CD14-positive monocyte (primary cell): ENCODE measurements at regions not wholly inside any gene's neighbourhood (a gene's known extent, or its start where the extent isn't known, plus 50 kb on each side); places are given as distances from the start of the nearest gene placed in this dataset.

Source experiments
- DNase-seq, 3 donors: peaks; one replicate each; pipeline ENCODE4 v3.0.0-alpha.2; 2011 to 2022
- H2AFZ ChIP-seq: 2 replicates; pipeline ENCODE4 v1.6.0; 2012; ENCODE audit warnings: mild to moderate bottlenecking, low read depth, low read length, inconsistent platforms; ENCODE audit not compliant: insufficient read depth, poor library complexity, severe bottlenecking
- H3K27ac ChIP-seq, 2 donors: 1 replicate in 1 of 2; 2 replicates in 1 of 2; pipeline ENCODE4 v1.5.1; 2012 to 2013; ENCODE audit warnings: low read length in 2 of 2, control low read depth in 1 of 2, inconsistent platforms in 1 of 2, low read depth in 1 of 2, mild to moderate bottlenecking in 1 of 2
- H3K27me3 ChIP-seq, 2 donors: one replicate each; pipeline versions ENCODE4 v1.6.0 to v1.6.1; 2011 to 2013; ENCODE audit warnings: low read length in 2 of 2; ENCODE audit not compliant: control insufficient read depth in 2 of 2, insufficient read depth in 2 of 2
- H3K36me3 ChIP-seq, 2 donors: replicated peaks in 1 of 2; 1 replicate in 1 of 2; 2 replicates in 1 of 2; pipeline versions ENCODE4 v1.5.1 to v1.6.1; 2012 to 2013; ENCODE audit warnings: low read length in 2 of 2, control low read depth in 1 of 2, inconsistent platforms in 1 of 2, mild to moderate bottlenecking in 1 of 2; ENCODE audit not compliant: insufficient read depth in 2 of 2, control insufficient read depth in 1 of 2
- H3K4me1 ChIP-seq, 2 donors: 1 replicate in 1 of 2; 2 replicates in 1 of 2; pipeline versions ENCODE4 v1.5.1 to v1.6.1; 2012 to 2013; ENCODE audit warnings: low read length in 2 of 2, control low read depth in 1 of 2, inconsistent platforms in 1 of 2, mild to moderate bottlenecking in 1 of 2, moderate library complexity in 1 of 2; ENCODE audit not compliant: insufficient read depth in 2 of 2, control insufficient read depth in 1 of 2
- H3K4me2 ChIP-seq: replicated peaks from 2 replicates; pipeline ENCODE3; 2012; ENCODE audit warnings: low read length, moderate library complexity, mild to moderate bottlenecking; ENCODE audit not compliant: poor library complexity, severe bottlenecking; ENCODE audit errors: extremely low read depth
- H3K4me3 ChIP-seq, 3 experiments: fragments of 200-600 bp in 1 of 3; sonication (generic) in 1 of 3; replicated peaks in 1 of 3; 1 replicate in 2 of 3; 2 replicates in 1 of 3; pipeline ENCODE4 v1.5.1; 2011 to 2013; ENCODE audit warnings: low read length in 3 of 3, mild to moderate bottlenecking in 3 of 3, control low read depth in 2 of 3, low read depth in 2 of 3, inconsistent platforms in 1 of 3, moderate library complexity in 1 of 3
- H3K79me2 ChIP-seq: 2 replicates; pipeline ENCODE4 v1.6.0; 2012; ENCODE audit warnings: mild to moderate bottlenecking, control low read depth, inconsistent platforms, low read length, moderate library complexity; ENCODE audit not compliant: insufficient read depth
- H3K9ac ChIP-seq: 2 replicates; pipeline ENCODE4 v1.6.0; 2017; ENCODE audit warnings: low read length, mild to moderate bottlenecking; ENCODE audit not compliant: insufficient read depth, poor library complexity, severe bottlenecking
- H3K9me3 ChIP-seq, 2 donors: replicated peaks in 1 of 2; 1 replicate in 1 of 2; 2 replicates in 1 of 2; pipeline versions ENCODE4 v1.5.1 to v1.6.1; 2012 to 2013; ENCODE audit warnings: low read length in 2 of 2, control low read depth in 1 of 2; ENCODE audit not compliant: control insufficient read depth in 1 of 2, insufficient read depth in 1 of 2
- H4K20me1 ChIP-seq: 2 replicates; pipeline ENCODE4 v1.6.0; 2012; ENCODE audit warnings: mild to moderate bottlenecking, low read length, control low read depth, moderate library complexity; ENCODE audit not compliant: insufficient read depth
- H3K27ac Mint-ChIP-seq, 7 donors: one replicate each; pipeline ENCODE4 v1.8.0; 2020; ENCODE audit warnings: mild to moderate bottlenecking in 7 of 7, mixed read lengths in 7 of 7, moderate library complexity in 6 of 7, inconsistent platforms in 2 of 7
- H3K27me3 Mint-ChIP-seq, 3 donors: one replicate each; pipeline ENCODE4 v1.8.0; 2021 to 2022; ENCODE audit warnings: low read depth in 3 of 3, mild to moderate bottlenecking in 3 of 3, mixed read lengths in 3 of 3, moderate library complexity in 3 of 3, inconsistent platforms in 1 of 3
- H3K36me3 Mint-ChIP-seq, 2 donors: one replicate each; pipeline ENCODE4 v1.8.0; 2020; ENCODE audit warnings: mixed read lengths in 2 of 2, inconsistent platforms in 1 of 2, mild to moderate bottlenecking in 1 of 2
- H3K4me1 Mint-ChIP-seq: one replicate; pipeline ENCODE4 v1.8.0; 2020; ENCODE audit warnings: mild to moderate bottlenecking, mixed read lengths
- H3K4me3 Mint-ChIP-seq, 2 donors: one replicate each; pipeline ENCODE4 v1.8.0; 2020; ENCODE audit warnings: mild to moderate bottlenecking in 2 of 2, mixed read lengths in 2 of 2, moderate library complexity in 1 of 2
- H3K9me3 Mint-ChIP-seq, 7 donors: one replicate each; pipeline ENCODE4 v1.8.0; 2020 to 2022; ENCODE audit warnings: mixed read lengths in 7 of 7, mild to moderate bottlenecking in 6 of 7, moderate library complexity in 6 of 7, inconsistent platforms in 2 of 7
- WGBS: methylation state at CpG from one replicate; pipeline ENCODE4 v1.1.5; 2013; ENCODE audit warnings: missing lambda C conversion rate; ENCODE audit not compliant: insufficient coverage; 5-methylcytosine and 5-hydroxymethylcytosine counted together
- intact Hi-C, 2 donors: fragments of 100-400 bp; cut with micrococcal nuclease; formaldehyde crosslinking; loops; one replicate each; pipeline versions ENCODE4 v1.15.0 to v1.15.1; 2023
- TF ChIP-seq, protein P1 (sequence below): fragments of 200-600 bp; IDR thresholded peaks from one replicate; pipeline ENCODE4 v1.8.0; 2022; ENCODE audit warnings: antibody characterized with exemption, mild to moderate bottlenecking

DNA sequence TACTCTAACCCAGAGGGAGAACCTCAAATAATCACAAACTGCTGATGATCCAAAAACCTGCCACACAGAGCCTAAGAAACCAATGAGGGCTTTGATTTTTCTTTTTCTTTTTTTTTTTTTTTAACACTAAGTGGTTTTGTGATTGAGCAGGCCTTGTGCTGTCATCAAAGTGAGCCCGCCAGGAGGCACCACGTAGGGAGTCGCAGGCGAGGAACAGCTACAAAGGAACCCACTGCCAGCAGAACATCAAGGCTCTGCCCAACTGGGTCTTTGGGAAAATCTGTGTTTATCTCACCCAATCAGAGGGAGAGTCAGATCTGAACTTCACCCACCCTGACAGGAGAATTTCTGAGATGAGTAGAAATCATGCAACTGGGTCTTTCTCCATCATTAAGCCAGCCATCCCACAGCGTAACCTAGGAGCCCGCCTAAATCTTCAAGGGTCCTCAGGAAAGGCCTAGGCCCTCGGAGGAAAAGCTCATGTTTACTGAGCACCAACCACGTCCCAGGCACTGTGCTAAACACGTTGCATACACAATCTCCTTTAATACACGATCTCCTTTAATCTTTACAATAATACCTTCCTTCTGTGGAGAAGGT is 126.9 kb upstream of the FSTL4 start:
- no peaks in the 10 kb centered on the region for H3K9me3 ChIP-seq
- H3K79me2 ChIP-seq = no peaks in the 10 kb centered on the region
- intact Hi-C loops = no loop called here
- H3K36me3 Mint-ChIP-seq = no peaks in the 10 kb centered on the region
- H2AFZ ChIP-seq = no peak overlapping the region
- H3K4me1 ChIP-seq = no peaks in the 10 kb centered on the region
- H3K27me3 ChIP-seq = no peaks in the 10 kb centered on the region
- H3K9ac ChIP-seq = no peak overlapping the region
- H3K27me3 Mint-ChIP-seq = peaks cover 1 to 3% (median 3%) of the 10 kb centered on the region in 3 donors
- TF ChIP-seq, protein P1, sequence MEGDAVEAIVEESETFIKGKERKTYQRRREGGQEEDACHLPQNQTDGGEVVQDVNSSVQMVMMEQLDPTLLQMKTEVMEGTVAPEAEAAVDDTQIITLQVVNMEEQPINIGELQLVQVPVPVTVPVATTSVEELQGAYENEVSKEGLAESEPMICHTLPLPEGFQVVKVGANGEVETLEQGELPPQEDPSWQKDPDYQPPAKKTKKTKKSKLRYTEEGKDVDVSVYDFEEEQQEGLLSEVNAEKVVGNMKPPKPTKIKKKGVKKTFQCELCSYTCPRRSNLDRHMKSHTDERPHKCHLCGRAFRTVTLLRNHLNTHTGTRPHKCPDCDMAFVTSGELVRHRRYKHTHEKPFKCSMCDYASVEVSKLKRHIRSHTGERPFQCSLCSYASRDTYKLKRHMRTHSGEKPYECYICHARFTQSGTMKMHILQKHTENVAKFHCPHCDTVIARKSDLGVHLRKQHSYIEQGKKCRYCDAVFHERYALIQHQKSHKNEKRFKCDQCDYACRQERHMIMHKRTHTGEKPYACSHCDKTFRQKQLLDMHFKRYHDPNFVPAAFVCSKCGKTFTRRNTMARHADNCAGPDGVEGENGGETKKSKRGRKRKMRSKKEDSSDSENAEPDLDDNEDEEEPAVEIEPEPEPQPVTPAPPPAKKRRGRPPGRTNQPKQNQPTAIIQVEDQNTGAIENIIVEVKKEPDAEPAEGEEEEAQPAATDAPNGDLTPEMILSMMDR = no peak
- H3K4me3 ChIP-seq = no peak overlapping the region
- H3K27ac ChIP-seq = no peak overlapping the region
- H3K4me3 Mint-ChIP-seq = no peak overlapping the region
- no peaks in the 10 kb centered on the region for H3K4me1 Mint-ChIP-seq
- H3K9me3 Mint-ChIP-seq = peaks cover 0 to 3% (median 1%) of the 10 kb centered on the region in 7 donors
- H3K27ac Mint-ChIP-seq = no peak overlapping the region
- H3K4me2 ChIP-seq = no peak overlapping the region
- WGBS = 60% methylated on average over 1 of the region's 10 CpGs
- H3K36me3 ChIP-seq = no peaks in the 10 kb centered on the region
- no peaks in the 10 kb centered on the region for H4K20me1 ChIP-seq
- DNase-seq = no peak

DNA sequence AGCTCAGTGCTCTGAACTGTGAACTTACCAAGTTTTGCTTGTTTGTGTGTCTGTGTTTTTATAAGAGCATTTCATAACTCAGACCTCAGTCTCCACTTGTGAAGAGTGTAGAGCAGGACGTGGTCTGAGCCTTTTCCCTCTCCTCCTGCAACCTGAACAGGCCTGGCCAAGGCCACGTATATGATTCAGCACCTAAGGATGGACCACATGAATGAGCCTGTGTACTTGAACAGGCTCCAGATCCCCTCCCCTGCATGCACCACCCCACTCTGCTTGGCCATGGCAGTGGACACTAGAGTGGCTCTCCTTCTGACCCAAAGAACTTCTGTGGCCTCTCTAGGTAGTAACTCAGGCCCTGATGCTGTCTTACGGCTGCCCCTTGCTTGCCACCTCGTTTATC is 125.9 kb upstream of the FSTL4 start:
- intact Hi-C loops = no loop called here
- DNase-seq = no peak
- H3K36me3 Mint-ChIP-seq = no peaks in the 10 kb centered on the region
- H3K36me3 ChIP-seq = no peaks in the 10 kb centered on the region
- H3K27ac ChIP-seq = no peak overlapping the region
- no peak overlapping the region for H3K27ac Mint-ChIP-seq
- no peak overlapping the region for H2AFZ ChIP-seq
- H3K4me1 ChIP-seq = no peaks in the 10 kb centered on the region
- H3K27me3 ChIP-seq = no peaks in the 10 kb centered on the region
- H3K27me3 Mint-ChIP-seq = peaks cover 1 to 3% (median 2%) of the 10 kb centered on the region in 3 donors
- H3K4me3 ChIP-seq = no peak overlapping the region
- H3K79me2 ChIP-seq = no peaks in the 10 kb centered on the region
- TF ChIP-seq, protein P1 = no peak
- 76% methylated on average over 3 of the region's 4 CpGs for WGBS
- H3K9ac ChIP-seq = no peak overlapping the region
- no peaks in the 10 kb centered on the region for H3K4me1 Mint-ChIP-seq
- no peaks in the 10 kb centered on the region for H3K9me3 ChIP-seq
- peaks cover 0 to 3% (median 2%) of the 10 kb centered on the region in 7 donors for H3K9me3 Mint-ChIP-seq
- no peak overlapping the region for H3K4me3 Mint-ChIP-seq
- no peaks in the 10 kb centered on the region for H4K20me1 ChIP-seq
- no peak overlapping the region for H3K4me2 ChIP-seq
